ENCODE measurements at regions not wholly inside any gene's neighbourhood (a gene's known extent, or its start where the extent isn't known, plus 50 kb on each side); places are given as distances from the start of the nearest gene placed in this dataset.

DNA sequence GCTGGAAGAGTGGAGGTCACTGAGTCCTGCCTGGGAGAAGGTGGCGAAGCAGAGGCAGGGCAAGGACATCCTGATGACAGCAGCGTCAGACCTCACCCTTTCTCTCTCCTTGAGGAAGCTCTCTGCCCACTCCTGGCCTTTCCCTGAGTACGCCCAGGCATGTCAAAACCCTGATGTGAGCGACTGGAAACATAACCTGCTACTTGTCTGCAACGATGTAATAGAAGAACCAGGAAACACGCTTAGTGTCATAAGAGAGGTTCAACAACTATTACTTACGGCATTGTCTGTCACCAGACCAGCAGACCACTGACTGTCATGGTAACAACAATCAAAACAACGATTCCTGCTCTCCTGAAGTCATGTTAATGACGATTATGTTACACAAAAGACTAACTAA lies 152.4 kb downstream of the ACTL7B start:
- CTCF ChIA-PET = no interaction called here
- TF ChIP-seq, protein P1, sequence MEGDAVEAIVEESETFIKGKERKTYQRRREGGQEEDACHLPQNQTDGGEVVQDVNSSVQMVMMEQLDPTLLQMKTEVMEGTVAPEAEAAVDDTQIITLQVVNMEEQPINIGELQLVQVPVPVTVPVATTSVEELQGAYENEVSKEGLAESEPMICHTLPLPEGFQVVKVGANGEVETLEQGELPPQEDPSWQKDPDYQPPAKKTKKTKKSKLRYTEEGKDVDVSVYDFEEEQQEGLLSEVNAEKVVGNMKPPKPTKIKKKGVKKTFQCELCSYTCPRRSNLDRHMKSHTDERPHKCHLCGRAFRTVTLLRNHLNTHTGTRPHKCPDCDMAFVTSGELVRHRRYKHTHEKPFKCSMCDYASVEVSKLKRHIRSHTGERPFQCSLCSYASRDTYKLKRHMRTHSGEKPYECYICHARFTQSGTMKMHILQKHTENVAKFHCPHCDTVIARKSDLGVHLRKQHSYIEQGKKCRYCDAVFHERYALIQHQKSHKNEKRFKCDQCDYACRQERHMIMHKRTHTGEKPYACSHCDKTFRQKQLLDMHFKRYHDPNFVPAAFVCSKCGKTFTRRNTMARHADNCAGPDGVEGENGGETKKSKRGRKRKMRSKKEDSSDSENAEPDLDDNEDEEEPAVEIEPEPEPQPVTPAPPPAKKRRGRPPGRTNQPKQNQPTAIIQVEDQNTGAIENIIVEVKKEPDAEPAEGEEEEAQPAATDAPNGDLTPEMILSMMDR (conservative IDR thresholded peaks at IDR 0.05; ENCODE audit: low read depth) = no peak
- DNase-seq (ENCODE audit: low spot score) = no peak
- H3K27ac ChIP-seq = no peak overlapping the region
- POLR2A ChIA-PET (ENCODE audit: low non-redundant PET) = no interaction called here

DNA sequence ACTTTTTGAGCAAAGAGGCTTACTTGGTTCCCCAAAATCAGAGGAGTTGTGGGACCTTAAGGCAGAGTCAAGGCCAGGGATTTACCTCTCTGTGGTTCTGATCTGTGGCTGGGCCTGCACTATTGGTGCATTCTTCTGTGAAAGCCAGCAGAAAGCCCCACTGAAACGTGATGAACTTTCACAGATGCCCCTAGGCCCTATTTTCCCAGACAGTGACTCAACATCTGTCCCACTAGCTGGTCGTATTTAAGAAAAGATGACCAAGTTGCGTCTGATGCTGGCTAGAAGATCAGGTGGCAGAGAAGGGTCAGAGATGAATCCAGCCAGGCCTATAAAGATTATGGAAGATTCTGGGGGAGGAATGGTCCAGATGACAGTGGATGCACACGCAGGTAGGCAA lies 153.1 kb downstream of the ACTL7B start:
- CTCF ChIA-PET = no interaction called here
- no peak for DNase-seq (ENCODE audit: low spot score)
- TF ChIP-seq, protein P1 (conservative IDR thresholded peaks at IDR 0.05; ENCODE audit: low read depth) = no peak
- POLR2A ChIA-PET (ENCODE audit: low non-redundant PET) = interaction anchor here (0.6 kb wide), 1 partner anchor 127 kb away, joined by 10 read pairs; no protein-coding TSS in a partner anchor
- H3K27ac ChIP-seq = no peak overlapping the region

DNA sequence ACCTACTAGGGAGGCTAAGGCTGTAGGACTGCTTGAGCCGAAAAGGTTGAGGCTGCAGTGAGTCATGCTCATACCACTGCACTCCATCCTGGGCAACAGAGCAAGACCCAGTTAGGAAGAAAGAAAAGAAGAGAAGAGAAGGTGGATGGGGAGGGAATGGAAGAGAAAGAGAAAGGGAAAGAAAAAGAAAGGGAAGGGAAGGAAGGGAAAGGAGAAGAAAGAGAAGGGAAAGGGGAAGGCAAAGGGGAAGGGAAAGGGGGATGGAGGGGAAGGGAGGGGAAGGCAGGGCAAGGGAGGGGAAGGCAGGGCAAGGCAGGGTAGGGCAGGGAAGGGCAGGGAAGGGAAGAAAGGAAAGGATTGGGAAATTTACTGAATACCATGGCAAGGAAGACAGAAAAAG lies 157.0 kb downstream of the ACTL7B start:
- TF ChIP-seq, protein P1 (conservative IDR thresholded peaks at IDR 0.05; ENCODE audit: low read depth) = no peak
- H3K27ac ChIP-seq = no peak overlapping the region
- ChIA-PET POLR2A (ENCODE audit: low non-redundant PET) (no interaction called here), CTCF (no interaction called here)
- DNase-seq (ENCODE audit: low spot score) = no peak

DNA sequence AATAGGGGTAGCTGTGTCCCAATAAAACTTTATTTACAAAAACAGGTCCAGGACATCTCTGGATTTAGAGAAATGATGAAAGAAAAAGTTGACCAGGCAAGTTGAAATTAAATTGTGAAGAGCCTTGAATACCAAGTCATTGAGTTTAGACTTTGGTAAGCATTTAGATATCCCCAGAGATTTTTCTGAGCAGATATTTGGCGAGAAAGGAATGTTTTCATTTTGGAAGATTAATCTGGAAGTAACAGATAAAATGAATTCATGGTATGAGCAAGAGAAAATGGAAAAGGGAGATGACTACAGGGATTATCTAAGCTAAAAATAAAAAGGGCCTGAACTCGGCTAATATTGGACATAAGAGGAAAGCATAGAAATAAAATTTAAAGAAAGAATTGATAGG lies 157.6 kb downstream of the ACTL7B start:
- POLR2A ChIA-PET (ENCODE audit: low non-redundant PET) = no interaction called here
- TF ChIP-seq, protein P1 (conservative IDR thresholded peaks at IDR 0.05; ENCODE audit: low read depth) = no peak
- CTCF ChIA-PET = no interaction called here
- DNase-seq (ENCODE audit: low spot score) = no peak
- no peak overlapping the region for H3K27ac ChIP-seq

DNA sequence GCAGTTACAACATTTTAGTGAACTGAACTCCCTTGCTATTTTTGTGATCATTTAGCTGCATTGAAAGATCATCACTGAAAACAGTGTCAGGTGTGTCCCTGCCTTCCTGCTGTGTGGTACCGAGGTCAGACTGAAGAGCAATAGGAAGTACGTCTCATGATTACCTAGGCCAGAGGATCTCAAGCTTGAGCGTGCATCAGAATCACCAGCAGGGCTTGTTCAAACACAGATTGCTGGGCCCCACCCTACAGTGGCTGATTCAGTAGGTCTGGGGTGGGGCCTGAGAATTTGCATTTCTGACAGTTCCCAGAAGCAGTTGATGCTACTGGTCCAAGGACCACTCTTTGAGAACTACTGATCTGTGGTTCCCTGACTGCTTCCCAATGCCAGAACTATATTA lies 159.6 kb downstream of the ACTL7B start:
- ChIA-PET POLR2A (ENCODE audit: low non-redundant PET) (no interaction called here), CTCF (no interaction called here)
- TF ChIP-seq, protein P1 (conservative IDR thresholded peaks at IDR 0.05; ENCODE audit: low read depth) = no peak
- DNase-seq (ENCODE audit: low spot score) = no peak
- no peak overlapping the region for H3K27ac ChIP-seq

DNA sequence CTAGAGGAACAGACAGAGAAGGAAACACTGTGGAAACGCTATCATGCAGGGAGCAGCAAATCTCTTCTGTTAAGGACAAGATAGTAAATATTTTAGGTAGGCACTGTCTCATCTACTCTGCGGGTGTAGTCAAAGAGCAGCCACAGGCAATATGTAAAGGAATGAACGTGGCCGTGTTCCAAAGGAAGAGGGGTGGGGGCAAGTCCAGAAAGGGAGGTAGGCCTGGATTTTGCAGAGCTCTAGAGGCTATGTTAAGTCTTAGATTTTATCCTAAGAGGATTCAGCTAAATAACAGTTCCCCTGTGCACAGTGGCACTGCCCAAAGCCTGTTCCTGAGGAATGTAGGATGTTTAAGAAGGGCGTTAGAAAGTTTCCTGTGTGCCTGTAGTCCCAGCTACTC lies 161.6 kb downstream of the ACTL7B start:
- DNase-seq (ENCODE audit: low spot score) = no peak
- H3K27ac ChIP-seq = no peak overlapping the region
- TF ChIP-seq, protein P1 (conservative IDR thresholded peaks at IDR 0.05; ENCODE audit: low read depth) = no peak
- ChIA-PET CTCF (no interaction called here), POLR2A (ENCODE audit: low non-redundant PET) (no interaction called here)

DNA sequence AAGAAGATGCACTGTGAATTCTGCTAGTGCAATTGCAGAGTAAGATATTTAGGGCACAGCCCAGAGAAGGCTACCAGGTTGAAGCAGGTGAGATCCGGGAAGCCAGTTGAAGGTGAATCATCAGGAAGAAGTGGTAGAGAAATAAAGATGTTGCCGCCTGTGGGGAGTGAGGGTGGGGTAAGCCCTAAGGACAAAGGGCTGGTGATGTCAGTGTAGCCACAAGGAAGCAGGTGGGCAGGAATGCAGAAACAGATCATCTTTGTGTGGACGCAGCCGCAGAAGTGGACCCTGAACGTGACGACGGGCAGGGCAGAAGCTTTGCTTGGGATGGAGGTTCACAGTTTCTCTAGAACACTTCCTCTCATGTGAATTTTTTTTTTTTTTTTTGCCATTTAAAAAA lies 164.2 kb downstream of the ACTL7B start:
- CTCF ChIA-PET = interaction anchor here (0.7 to 0.9 kb wide), 2 partner anchors 10 to 1473 kb away, joined by 3 read pairs; no protein-coding TSS in a partner anchor
- TF ChIP-seq, protein P1 (conservative IDR thresholded peaks at IDR 0.05; ENCODE audit: low read depth) = no peak
- POLR2A ChIA-PET (ENCODE audit: low non-redundant PET) = no interaction called here

More for the DNA sequence above, 164.2 kb downstream of the ACTL7B start:
- DNase-seq (ENCODE audit: low spot score) = peak; percentile 88
- no peak overlapping the region for H3K27ac ChIP-seq
